ENCODE measurements at regions not wholly inside any gene's neighbourhood (a gene's known extent, or its start where the extent isn't known, plus 50 kb on each side); places are given as distances from the start of the nearest gene placed in this dataset.

- TF ChIP-seq CTCF (IDR thresholded peaks at IDR 0.05) (no peak), EP300 (IDR thresholded peaks at IDR 0.05) (no peak), POLR2A (IDR thresholded peaks at IDR 0.05) (no peak)
Measured at GRCh38 chr2:136715146-136715545, 50.2 kb upstream of the THSD7B start.

Measured in gastroesophageal sphincter (tissue), 3 donors.